NOMO-1 (cell line): ENCODE measurements at regions not wholly inside any gene's neighbourhood (a gene's known extent, or its start where the extent isn't known, plus 50 kb on each side); places are given as distances from the start of the nearest gene placed in this dataset.

Source experiments
- DNase-seq, 2 experiments: peaks; one replicate each; lab custom pipeline; 2025; ENCODE audit not compliant: unreplicated experiment in 2 of 2; lab: John Stamatoyannopoulos, UW

DNA sequence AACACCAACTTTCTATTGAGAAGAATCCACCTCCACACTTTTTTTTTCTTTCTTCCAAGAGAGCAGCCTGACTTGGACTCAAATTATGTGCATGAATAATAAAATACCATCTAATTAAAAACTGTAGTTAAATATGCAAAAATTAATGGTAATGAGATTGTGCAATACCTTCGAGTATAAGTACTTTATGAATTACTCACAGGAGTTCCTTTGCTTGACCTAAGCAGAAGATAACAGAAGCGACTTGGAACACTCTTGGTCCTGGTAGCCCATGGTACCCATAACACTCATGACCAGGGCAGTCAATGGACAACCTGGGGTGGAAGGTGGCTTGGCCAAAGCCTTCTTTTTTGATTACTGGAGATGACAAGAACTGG, 203.5 kb upstream of the IRX3 start:
- DNase-seq = no peak

DNA sequence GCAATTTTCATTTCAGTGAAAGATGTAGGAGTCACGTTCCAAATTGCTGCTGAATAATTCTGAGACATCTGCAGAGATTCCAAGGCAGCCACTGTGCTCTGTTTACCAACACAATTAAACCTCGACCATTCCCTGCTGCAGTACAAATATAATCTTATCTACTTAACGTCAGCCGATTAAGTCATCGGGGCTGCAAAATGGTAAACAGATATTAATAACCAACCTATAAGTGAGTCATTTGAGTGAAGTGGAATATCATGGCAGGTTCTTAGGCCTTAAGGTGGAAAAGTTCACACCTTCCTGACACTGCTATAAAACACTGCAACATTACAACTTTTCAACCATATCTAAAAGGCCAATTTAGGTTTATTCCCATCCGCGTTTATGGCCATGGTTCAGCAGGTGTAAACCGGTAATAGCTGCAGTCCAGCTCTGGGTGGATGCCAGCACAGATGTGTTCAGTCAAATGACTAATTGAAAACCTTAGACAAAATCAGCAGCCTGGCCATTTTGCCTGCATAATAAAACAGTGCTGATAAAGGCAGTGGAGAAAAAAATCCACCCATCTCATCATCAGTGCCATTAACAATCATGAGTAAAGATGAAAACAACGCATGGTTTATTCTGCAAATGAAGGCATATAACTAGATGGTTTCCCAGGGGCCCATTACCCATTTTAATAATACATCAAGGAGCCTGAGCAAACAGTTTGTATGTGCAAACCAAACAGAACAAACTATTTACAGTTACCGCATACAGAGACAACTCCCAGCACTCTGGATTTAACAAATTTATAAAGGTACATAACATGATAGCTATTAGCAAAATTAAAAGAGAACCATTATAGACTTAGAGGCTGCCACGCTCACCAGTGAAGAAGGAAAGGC, 202.9 kb upstream of the IRX3 start:
- no peak for DNase-seq

DNA sequence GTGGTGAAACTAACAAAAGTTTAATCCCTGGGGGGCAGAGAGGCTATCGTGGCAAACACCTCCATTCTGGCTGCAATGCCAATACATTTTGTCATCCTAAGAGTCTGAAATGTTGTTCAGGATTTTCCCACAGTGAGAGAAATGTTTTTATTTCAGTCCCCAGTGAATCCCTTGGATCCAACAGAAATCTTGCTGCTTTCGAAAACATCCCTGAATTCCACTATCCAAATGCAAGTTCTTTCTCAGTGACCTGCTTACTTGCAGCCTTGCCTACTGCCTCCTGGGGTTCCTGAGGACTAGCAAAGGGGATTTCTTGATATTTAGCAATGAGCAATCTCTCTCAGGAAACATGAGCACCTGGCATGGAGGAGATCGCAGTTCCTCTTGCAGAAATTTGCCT, 202.1 kb upstream of the IRX3 start:
- DNase-seq = no peak

DNA sequence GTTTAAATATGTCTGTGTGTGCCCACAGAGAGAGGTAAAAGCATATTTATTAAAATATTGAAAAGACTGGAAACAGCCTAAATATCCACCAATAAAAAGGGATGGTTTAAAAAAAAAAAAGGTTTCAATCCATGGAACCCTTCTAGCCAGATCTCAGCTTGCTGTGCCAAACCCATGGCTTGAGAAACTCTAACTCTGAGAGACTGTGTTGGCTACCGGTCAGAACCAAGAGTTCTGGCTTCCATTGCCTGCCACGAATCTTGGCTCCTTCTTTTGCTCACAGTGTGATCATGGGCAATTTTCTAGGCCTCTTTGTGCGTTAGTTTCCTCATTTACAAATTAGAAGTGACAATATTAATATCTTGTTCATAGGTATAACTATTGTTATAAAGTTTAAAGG, 201.3 kb upstream of the IRX3 start:
- no peak for DNase-seq

DNA sequence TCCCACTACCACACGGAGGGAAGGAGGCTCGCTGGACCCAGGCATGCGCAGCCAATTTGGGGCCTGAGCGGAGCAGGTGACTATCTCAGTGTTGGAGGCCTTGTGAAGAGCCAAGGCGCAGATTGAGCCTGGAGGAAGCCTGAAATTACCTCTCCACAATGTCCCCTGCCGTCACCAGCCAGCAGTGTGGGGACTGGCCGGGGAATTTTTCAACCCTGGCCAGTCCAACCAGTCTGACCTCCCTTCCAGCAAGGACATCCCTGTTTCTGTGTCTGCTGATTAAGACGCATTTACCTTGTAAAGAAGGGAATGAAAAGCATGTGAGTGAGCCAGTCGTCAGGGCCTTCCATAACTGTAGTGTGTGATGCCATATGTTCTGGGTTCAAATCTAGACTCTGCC, 198.1 kb upstream of the IRX3 start:
- no peak for DNase-seq

DNA sequence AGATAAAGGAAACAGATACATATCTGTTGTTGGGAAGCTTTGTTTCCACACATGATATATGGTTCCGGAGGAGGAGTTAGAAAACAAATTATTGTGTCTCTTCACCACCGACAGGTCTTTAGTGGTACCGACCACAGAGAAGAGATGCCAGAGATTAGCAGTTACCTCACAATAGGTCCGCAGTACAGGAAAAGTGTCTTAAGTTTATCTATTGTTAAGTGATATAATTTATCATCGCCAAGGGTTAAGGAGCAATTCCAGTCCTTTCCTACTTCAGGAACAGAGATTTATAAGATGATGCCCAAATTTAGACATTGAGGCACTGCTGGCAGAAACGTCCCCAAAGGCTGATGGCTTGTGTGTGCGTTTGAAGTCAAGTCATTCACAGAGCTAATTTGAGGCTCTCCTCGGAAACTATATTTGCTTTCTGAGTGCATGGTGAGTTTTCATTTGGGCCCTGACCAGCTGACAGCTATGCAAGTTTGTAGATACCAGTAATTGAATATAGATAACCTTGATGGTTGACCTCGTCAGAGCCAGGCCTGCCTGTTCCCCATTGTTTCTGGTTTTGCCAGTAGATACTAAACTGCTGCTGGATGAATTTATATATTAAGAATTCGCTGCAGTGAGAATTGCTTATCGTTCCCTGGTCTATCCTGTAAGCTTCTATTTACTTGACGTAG, 196.4 kb upstream of the IRX3 start:
- DNase-seq = no peak

DNA sequence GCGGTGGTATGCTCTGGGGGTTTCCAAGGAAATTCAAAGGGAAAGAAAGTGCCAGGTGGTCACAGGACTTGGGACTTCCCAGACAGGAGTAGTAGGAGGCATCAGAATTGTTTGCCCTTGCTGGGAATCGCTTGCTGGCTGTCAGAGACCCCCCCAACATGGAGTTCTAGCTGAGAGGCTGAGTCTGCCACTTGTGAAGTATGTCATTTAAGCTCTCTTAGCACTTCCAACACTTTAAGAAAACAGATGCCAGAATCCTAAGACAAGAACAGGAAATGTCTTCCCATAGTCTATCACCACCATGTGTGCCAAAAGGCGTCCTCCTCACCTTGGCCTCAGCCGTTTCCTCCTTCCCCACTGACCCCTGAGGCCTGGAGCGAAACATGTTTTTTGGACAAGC, 193.8 kb upstream of the IRX3 start:
- no peak for DNase-seq

DNA sequence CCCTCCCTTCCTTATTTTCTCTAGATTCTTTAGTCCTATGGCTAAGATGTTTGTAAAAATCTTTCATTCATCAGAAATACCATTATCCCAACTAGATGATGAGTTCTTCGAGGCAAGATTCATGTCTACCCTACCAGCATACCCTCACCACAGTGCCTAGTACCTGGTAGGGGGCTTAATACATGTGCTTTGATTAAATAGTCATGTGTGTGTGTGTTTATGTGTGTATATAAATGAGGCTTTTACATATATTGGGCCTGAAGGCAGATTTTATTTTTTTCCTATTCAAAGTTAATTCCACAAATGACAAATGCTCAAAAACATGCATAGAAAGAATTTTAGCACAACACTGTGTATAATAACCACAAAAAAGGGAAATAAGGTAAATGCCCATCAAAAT, 193.0 kb upstream of the IRX3 start:
- no peak for DNase-seq

DNA sequence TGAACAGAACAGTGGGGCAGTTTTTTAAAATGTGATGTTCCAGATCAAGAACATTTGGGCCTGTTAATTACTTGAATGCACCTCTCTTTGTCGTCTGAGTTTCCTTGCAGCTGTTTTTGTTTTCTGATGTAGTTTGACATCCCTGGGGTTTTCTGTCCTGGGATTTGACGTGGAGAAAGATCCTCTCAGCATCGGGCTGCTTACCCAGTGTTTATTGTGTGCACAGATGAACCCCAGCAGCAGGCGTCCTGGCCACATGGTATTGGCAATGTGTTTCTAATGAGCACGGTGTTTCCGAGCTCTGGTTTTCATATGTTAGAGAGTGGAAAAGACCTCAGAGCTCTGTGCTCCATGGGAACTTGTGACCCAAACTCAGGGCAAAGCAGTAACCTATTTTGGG, 191.1 kb upstream of the IRX3 start:
- DNase-seq = no peak

DNA sequence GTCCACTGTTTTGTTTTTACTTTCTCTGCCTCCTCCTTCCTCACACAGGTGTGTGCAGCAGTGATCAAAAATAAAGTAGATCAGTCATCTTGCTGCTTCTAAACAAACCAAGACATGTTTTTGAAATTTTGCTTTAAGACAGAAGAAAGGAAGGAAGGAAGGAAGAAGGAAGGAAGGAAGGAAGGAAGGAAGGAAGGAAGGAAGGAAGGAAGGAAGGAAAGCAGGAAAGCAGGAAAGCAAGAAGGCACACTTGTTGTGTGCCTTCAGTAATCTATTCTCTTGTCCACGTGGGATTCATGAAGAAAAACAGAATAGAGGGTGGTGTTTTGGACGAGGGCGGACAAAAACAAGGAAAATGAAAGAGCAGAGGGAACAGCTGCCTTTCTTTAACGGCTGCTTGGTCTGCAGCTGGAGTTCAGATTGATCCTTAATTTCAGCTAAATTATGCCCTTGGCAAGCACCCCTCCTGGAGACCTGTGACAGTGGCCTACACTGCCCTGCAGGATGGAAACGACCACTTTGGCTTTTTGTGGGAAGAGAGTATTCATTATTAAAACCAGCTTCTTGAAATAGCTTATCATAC, 188.5 kb upstream of the IRX3 start:
- no peak for DNase-seq

DNA sequence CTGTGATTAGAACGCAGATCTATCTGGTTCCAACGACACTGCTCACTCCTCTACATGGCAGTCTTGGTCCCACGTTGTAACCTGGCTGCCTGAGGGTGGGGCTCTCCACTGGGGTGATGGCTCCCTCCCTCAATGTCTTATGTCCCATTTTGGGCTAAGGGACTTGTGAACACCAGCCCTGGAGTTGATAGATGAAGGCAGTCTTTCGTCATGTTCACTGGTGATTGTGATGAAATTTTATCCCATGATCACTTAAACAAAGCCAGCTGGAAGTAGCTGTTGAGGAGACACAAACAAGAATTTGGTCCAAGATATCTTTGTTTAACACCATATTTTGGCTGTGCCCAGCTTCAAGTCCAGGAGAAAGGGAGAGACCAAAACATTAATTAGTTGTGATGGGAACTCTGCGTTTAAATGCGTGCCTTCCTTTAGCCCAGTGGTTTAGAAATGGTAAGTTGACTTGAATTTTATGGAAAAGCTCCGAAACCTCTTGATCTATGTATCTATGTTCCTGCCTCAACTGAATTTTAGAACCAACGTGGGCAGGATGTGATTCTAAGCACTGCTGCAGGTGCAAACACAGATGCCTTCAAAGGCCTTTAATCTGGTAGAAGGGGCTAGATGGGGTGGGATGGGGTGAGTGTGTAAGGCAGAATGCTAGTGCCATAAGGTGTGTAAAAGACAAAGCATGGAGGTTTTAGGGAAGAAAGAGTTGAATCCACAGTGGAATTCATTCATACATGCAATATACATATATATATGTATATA, 186.8 kb upstream of the IRX3 start:
- DNase-seq = no peak

DNA sequence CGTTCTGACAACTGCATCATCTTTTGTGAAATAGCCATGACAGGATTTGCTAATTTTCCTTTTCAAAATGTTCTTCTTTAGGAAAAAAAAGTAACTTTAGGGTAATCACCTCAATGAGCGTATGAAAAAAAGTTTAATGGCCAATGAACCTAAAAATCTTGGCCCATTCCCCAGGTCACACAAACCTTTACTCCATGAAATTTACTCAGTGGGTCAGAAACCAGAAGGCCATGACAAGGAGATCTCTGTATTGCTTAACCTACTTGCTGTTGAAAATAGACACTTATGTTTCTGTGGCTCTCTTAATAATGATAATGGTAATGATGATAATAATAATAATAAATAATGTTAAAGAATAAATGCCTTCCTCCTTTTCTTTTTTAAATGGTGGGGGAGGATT, 180.8 kb upstream of the IRX3 start:
- no peak for DNase-seq

DNA sequence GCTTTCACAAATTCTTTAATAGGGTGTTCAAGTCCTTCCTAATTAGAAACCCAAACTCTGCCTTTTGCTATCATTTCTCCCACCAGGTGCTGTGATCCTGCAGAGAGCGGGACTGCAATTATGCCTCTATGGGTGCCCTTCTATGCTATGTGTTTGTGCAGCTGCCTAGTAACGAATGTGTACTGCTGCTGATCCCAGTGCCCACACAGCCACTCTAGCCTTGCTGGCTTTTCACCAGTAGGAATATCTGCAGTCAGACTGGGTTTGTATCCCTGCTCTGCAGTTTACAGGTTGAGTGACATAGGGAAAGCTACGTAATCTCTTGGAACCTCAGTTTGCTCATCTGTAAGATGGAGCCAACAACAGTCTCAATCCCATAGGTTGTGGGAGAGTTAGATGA, 179.6 kb upstream of the IRX3 start:
- DNase-seq = no peak

DNA sequence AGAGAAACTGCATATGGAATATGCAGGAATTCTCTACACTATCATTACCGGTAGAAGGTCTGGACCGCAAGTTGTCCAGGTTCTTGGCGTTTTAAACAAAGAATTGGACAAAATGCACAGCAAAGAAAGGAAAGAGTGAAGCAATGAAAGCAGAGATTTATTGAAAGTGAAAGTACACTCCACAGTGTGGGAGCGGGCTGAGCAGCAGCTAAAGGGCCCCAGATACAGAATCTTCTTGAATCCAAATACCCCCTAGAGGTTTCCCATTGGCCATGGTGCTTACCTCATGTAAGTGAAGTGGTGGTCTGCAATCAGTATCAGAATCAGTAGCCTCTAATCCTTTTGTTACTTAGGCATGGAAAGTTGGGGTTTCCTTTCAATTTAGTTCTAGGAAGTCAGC, 178.5 kb upstream of the IRX3 start:
- no peak for DNase-seq

DNA sequence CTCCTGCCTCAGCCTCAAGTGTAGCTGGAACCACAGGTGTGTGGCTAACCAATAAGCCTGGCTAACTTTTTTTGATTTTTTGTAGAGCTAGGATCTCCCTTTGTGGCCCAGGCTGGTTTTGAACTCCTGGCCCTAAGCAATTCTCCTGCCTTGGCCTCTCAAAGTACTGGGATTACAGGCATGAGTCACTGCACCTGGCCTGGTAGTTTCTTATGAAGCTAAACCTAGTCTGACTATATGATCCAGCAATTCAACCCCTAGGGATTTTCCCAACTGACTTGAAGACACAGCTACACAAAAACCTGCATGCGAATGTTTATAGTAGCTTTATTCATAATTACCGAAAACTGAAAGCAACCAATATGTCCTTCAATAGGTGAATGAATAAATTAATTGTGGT, 176.2 kb upstream of the IRX3 start:
- DNase-seq = no peak

DNA sequence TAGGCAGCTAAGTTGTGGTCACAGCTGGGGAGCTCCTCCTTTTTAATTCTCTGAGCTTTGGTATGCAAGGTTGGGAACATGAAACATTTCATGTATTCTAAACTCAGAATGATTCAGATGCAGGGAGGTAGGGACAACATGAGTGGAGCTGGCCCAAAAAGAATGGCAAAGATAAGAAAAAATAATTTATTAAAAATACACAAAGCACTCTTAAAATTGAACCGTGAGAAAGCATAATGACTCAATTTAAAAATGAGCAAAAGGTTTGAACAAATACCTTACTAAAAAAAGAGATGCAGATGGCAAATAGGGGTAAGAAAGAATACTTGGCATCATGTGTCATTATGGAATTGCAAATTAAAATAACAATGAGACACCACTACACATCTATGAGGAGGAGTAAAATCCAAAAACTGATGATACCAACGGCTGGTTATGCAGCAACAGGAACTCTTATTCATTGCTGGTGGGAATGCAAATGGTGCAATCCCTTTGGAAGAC, 175.6 kb upstream of the IRX3 start:
- DNase-seq = no peak

DNA sequence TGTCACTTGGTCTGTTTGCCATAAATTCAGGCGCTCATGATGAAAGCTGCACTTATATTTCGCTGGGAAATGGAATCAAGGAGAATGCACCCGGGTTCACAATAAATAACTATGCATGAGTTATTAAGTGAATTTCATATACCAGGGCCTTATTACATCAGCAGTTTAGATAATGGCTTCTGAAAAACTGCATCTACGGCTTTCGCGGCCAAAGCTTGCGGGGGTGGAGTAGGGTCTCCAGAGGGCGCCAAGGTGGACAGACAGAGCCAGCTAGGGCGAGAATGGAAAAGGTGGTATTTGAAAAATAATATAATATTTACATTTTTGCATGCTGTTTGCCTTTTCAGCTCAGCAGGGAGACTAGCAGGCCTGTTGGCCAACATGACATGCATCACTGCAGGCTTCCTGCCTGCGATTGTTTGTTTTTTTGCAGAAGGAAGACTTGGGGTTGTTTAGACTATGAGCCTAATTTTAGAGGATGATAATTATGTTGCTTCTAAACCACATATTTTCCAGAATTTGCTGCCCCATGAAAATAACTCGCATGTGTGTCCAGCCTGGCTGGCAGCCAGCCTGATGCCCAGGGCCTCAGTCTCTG, 173.8 kb upstream of the IRX3 start:
- DNase-seq = no peak

DNA sequence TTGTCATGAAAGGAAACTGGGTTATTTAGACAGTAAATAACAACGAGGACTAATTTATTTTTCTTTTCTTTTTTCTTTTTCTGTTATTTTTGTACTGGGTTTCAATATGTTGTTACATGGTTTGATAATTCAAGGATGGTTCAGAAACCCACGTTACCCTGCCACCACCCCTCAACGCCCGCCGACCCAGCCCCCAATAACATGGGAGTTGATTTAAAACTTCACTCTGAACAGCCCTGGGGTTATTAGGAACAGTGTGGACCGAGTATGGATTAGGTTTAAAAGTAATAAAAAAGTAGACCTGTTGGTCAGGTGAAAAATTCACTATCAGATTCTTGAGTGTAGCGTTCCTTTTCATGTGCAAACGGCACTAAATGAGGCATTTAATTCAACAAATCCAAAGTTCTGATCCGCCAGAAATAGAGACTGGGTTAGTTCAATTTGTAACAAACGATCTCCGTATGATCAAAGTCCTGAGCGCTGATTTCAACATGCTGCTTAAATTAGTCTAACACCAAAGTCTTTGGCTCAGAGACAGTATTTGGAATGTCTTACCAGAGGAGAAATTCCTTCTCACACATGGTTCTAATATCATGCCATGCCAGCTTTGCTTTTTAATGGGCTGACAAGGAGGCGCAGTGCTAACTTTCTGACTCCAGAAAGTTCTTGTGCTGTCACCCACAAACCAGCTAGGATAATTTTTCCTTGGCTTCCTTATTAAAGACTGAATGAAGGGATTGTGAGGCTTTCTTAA, 173.1 kb upstream of the IRX3 start:
- DNase-seq = no peak

DNA sequence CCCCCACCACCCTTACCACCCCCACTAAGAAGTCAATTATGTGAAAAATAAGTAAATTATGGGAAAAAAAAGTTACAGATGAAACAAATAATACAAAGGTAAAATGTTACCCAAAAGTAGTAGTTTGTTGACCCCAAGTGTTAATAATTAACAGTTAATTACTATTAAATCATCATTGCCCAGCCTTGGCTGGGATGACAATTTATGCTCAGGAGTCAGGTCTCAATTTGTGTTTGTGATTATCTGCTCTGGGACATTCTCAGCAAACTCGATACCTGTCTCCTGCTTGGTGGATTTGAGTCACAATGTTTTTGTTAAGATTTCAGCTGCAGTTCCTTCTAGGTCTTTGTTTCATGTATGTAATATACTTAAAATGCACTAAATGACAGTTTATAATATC, 172.3 kb upstream of the IRX3 start:
- DNase-seq = no peak

DNA sequence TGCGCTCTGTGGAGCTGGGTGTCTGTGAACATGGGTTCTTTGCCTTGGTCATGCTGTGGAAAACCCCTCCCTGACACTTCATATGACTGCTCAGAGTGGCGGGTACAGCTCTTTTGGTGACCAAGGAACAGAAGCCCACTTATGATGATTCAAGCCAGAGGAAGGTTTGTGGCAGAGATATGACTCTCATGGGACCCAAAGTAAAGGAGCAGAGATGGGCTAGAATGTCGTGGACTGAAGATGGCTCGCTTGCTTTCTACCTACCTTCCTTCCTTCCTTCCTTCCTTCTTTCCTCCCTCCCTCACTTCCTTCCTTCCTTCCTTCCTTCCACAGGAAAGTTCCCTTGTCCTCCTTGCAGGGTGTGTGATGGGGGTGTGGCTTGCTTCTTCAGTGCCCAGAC, 169.7 kb upstream of the IRX3 start:
- no peak for DNase-seq
